HG03159 (cell line): ENCODE measurements at regions not wholly inside any gene's neighbourhood (a gene's known extent, or its start where the extent isn't known, plus 50 kb on each side); places are given as distances from the start of the nearest gene placed in this dataset.
"Not testable (repeated sequence)": the region's sequence is repeated elsewhere in the genome, so short reads cannot be mapped to it uniquely, and the experiment has no call there.

Experiments used
- ATAC-seq: cut with Tn5 transposase; IDR thresholded peaks from one replicate; pipeline ENCODE4 v1.9.1; 2021; ENCODE audit warnings: mild to moderate bottlenecking, moderate library complexity; ENCODE audit not compliant: unreplicated experiment

DNA sequence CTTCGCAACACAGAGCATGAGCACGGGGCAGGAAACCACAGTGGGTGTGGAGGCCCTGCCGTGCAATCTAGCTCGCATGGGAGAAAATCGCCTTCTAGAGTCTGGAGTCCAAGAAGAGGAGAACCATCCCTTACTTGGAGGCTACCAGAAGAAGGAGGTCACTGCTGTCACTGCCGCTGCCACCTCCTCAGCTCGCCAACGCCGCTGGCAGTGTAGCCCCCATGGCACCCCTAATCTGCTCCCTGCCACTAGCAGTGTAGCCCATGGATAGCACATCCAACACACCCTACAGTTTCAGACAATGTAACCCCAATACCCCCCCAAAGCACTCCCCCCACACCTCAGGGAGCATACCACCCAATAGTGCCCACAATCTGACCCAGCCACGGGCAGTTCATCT, 438.0 kb upstream of the ZNF337 start:
- ATAC-seq, result no peak

DNA sequence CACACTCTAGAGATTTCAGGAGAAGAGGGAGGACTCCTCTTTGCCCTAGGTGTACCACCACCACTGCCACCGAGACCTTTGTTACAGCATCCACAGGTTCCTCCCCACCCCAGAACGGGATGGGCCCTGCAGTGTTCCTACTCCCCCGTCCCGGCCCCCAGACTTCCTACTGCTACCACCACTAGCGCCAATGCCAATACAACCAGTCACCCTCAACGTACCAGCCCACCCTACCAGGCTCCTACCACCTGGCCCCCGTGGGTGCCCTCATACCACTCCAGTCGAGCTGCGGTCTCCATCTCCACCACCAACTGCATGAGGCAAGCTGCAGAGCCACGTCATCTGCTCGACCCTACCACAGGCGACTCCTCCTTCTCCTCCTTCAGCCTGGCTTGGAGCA, 437.1 kb upstream of the ZNF337 start:
- ATAC-seq, result not testable (repeated sequence)

DNA sequence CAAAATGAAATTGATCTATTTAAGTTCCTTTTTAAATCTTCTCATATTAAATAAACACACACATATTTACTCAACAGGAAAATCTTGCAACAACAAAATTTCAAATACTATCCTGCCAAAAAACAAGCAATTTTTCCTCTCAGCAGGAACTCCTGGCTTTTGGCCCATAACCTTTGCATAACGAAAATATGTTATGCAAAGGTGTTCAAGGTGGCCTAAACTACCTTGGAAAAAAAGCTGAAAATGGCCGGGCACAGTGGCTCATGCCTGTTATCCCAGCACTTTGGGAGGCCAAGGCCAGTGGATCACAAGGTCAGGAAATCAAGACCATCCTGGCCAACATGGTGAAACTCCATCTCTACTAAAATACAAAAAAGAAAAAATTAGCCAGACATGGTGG, 424.3 kb upstream of the ZNF337 start:
- not testable (repeated sequence) for ATAC-seq

DNA sequence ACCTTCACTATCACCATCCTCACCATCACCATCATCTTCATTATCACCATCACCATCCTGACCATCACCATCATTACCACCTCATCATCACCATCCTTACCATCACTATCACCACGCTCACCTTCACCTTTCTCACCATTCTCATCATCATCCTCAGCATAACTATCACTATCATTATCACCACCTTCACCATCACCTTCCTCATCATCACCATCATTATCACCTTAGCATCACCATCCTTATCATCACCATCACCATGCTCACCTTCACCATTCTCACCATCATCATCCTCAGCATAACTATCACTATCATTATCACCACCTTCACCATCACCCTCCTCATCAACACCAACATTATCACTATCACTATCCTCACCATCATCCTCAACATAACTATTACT, 397.8 kb upstream of the ZNF337 start:
- ATAC-seq, result not testable (repeated sequence)

DNA sequence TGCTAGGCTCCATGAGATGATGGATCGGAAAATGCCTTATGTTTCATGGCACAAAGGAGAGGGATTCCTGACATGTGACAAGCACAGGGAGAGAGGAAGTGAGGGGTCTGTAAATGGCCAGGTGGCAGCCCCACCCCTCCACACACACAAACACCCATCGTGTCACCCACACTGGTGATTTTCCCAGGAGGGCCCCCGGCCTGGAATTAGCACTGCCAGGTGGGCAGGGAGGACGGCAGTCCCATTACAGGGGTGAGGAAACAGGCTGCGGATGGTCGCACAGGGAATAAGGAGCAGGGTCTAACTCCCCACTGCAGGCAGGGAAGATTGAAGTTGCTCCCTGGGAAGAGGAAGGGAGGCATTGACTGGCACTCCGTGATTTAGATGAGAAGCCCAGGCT, 395.3 kb upstream of the ZNF337 start:
- ATAC-seq, result not testable (repeated sequence)

DNA sequence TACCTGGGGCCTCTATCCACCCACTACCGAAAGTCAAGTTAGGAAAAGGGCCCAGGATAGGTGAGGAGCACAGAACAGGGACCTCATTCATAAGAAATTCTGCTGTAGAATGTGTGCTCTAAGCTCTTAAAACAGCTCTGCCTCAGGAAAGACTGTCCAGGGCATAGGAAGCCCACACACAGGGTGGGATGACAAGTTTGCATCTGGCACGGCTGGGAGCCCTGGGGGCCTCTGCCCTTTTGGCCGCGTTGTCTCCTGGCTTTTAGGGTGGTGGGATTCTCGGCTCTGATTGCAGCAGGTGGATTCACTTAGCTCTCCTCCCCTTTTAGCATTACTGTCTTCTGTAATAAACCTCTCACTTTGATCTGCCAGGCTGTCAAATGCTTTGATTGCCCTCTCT, 389.5 kb upstream of the ZNF337 start:
- ATAC-seq, result not testable (repeated sequence)

DNA sequence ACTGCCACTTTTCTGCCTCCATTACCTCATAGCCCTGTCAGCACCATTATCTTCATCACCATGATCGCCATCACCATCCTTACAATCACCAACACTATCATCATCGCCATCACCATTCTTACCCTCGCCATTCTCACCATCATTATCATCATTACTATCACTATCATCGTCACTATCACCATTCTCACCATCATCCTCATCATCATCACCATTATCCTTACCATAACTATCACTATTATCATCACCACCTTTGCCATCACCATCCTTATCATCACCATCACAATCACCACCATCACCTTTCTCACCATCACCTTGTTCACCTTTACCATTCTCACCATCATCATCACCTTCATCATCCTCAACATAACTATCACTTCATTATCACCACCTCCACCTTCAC, 377.3 kb upstream of the ZNF337 start:
- ATAC-seq, result not testable (repeated sequence)

DNA sequence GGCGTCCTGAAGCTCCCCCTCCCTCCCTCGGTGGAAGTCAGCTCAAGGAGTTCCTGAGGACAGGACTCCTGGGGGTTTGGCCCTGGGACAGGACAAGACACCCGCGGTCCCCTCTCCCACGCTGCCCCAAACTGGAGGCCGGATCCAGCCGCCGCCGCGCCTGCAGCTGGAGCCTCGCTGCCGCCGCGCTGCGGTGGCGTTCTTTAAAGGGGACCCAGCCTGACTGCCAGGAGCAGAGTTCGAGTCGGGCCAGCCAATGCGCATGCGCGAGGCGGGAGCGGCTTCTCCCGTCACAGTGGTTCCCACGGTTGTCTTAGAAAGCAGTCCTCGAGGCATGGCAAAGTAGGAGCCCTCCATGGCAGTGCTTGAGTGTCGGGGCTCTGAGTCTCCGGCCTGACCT, 362.7 kb upstream of the ZNF337 start:
- ATAC-seq, result not testable (repeated sequence)

DNA sequence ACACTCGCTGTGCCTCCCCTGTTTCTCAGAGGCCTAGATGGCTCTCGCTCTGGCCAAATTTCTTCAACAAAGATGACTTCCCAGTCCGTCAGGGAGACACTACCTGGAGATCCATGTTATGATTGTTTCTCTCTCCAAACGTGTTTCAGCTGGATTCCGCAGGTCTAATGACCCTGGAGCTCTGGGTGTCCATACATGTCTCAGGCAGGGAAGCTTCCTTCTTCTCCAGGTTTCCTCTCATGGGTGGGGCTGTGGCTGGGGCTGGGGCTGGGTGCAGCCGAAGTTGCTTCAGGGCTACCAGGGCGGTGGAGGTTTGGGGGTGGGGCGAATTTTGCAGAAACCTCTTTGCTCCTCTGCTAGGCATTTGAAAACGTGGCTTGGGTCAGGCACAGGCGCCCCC, 361.8 kb upstream of the ZNF337 start:
- ATAC-seq, result not testable (repeated sequence)

DNA sequence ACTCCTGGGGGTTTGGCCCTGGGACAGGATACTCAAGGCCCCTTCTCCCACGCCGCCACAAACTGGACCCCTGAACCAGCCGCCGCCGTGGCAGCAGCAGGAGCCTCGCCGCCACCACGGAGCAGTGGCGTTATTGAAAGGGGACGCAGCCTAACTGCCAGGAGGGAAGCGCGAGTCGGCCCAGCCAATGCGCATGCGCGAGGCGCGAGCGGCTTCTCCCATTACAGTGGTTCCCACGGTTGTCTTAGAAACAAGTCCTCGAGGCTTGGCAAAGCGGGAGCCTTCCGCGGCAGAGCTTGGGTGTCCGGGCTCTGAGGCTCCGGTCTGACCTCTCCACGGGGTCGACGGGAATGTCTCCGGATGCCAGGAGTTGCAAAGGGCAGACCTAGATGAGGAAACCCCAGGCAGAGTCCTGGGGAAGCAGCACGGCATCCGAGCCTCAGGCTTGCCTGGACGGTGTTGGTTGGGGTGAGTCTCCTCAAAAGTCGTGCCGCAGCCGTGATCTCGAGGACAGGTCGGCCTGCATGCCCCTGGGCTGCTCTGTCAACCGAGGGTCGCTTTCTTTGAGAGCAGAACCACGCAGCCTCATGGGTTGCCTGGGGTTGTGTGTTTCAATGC, 360.6 kb upstream of the ZNF337 start:
- not testable (repeated sequence) for ATAC-seq

DNA sequence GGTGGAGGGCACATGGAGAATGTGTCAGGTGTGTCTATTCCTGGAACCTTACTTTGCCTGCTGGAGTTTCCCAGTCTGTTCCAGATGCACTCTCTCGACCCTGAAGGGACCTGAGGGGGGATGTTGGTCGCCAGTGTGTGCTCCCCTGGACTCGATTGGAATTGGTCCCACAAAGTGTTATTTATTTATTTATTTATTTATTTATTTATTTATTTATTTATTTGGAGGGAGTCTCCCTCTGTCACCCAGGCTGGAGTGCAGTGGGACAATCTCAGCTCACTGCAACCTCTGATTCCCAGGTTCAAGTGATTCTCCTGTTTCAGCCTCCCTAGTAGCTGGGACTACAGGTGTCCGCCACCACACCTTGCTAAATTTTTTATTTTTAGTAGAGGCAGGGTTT, 329.1 kb upstream of the ZNF337 start:
- ATAC-seq, result not testable (repeated sequence)

DNA sequence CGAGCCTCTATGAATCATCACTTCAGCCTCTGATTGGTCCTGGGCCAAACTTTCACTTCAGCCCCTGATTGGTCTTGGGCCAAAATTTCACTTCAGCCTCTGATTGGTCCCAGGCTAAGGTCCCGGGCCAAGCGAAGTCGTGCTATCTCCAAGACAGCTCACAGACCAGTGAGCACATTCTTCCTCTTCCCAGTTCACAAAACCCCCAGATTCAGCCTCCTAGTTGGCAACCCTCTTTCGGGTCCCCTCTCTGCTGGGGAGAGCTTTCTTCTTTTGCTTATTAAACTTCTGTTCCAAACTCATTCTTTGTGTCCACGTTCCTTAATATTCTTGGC, 314.3 kb upstream of the ZNF337 start:
- not testable (repeated sequence) for ATAC-seq

DNA sequence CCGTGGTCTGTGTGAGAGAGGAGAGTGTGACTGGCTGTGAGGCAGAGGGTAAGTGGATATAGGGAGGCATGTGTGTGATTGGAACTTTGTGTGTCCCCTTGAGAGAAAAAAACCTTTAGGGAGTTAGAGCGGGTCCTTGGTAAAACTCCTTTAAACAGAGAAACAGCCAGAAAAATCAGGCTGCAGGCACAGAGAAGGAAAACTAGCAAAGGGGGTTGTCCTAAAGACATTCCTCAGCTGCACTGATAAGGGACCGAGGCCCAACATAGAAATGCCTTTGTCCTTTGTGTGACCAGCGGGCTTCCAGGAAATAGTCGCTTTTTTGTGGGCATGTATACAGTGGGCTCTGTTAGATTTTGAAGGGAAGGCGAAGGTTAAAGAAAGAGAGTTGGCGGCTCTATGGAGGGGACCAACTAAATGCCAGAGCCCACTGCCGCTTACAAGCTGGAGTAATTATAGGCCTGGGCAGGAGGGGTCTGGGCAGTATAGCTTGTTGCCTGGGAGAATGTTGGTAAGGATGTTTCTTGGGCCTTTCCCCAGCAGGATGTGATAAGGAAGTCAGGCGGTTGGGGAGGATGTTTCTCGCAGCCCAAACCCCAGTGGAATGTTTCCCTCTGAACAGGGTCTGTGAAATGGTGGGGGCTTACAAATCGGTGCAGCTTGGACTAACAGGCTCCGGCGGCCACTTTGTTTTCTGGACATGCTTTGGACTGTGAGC, 313.7 kb upstream of the ZNF337 start:
- not testable (repeated sequence) for ATAC-seq

DNA sequence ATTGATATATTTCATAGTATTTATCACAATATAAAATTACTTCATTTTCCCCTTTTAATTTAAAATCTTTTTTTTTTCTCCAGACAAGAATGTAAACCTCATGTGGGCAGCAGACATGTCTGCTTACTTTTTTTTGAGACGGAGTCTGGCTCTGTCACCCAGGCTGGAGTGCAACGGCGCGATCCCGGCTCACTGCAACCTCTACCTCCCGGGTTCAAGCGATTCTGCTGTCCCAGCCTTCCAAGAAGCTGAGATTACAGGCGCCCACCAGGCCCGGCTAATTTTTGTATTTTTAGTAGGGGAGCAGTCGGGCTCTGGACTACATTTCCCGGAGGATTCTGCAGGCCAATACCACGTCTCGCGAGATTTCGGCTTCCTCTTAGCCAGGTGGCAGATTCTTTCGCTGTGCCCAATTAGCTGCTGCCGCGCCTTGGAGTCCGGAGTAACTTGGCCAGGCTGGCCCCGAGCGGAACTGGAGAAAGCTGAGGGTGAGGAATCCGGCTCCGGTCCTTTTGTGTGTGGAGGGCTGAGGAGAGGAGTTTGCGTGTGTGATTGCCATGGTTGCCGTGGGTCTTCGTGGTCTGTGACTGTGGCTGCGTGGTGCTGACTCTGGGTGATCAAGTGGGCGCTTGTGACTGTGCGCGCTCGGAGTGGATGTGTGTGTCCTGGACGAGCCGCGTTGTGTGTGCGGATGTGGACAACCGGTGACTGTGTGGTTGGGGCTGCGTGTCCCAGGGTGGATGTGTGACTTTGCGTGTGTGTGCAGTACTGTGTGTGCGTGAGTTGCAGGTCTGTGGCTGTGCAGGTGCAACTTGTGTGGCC, 313.0 kb upstream of the ZNF337 start:
- ATAC-seq, result not testable (repeated sequence)

DNA sequence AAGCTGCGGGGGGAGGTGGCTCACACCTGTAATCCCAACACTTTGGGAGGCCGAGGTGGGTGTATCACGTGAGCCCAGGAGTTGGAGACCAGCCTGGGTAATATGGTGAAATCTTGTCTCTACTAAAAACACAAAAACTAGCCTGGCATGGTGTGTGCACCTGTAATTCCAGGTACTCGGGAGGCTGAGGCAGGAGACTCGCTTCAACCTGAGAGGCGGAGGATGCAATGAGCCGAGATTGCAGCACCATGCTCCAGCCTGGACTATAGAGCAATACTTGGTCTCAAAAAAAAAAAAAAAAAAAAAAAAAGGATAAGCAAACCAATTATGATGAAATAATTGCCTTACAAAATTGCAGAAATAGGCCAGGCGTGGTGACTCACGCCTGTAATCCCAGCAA, 311.4 kb upstream of the ZNF337 start:
- not testable (repeated sequence) for ATAC-seq

DNA sequence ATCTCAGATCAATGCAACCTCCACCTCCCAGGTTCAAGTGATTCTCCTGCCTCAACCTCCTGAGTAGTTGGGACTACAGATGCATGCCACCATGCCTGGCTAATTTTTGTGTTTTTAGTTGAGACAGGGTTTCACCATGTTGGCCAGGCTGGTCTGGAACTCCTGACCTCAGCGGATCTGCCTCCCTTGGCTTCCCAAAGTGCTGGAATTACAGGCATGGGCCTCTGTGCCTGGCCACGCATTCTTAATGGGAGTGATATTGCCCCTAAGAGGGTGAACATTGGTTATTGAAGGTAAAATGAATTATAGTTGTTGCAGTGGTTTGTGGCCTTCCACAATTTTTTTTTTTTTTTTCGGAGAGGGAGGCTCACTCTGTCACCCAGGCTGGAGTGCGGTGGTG, 309.5 kb upstream of the ZNF337 start:
- ATAC-seq, result not testable (repeated sequence)

DNA sequence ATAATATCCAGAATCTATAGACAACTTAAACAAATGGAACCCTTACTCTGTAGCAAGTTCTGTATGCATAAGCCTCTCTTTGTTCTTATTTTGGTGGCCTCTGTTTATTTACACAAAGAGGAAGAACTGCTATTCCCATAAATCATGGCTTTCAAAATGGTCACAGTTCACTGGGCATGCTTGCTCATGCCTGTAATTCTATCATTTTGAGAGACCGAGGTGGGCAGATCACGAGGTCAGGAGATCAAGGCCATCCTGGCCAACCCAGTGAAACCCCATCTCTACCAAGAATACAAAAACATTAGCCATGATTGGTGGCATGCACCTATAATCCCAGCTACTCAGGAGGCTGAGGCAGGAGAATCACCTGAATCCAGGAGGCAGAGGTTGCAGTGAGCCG, 307.3 kb upstream of the ZNF337 start:
- ATAC-seq, result not testable (repeated sequence)

DNA sequence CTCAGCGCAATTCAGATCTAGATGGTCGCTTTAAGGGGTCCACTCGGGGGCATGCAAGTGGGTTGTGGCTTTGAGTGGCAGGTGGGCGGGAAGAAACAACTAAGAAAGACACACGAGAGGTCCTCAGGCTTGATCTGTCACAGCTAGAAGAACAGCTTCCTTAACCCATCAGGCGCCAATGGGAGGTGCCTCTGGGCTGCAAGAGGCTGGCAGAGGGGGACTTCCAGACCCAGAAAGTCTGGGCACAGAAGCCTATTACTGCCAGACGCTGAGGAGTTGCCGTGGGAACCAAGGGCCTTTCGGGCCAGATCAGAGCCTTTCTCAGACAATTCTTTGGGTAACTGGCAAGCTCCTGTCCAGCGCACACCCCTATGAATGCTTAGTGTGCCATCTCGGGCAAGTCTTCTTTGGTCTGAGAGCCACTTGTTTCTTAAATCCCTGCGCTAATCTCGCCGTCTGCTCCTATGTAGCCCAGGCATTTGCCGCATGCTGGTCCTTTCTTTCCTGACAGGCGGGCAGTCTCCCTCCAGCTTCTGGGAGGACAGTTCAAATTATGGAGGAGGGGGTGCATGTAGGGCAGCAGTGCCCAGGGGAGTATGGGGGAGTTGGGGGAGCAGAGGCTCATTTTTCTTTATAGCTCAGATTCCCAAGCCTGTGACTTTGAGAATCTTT, 300.9 kb upstream of the ZNF337 start:
- ATAC-seq, result not testable (repeated sequence)

DNA sequence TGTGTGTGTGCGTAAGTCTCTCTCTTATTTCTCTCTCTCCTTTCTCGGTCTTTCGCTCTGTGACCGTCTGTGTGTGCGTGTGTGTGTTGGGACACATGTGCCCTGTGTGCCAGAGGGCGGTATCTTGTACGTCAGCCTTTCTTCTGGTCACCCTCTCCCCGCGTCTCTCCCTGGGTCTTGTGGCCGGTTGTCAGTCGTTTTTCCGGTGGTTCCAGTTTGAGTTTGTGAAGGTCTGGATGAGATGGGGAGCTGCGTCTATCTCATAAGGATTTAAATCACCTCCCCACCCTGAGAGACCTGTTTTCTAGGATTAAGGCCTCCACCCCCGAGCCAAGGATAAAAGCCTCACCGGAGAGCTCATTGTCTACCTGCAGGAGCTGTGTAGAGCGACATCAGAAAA, 295.5 kb upstream of the ZNF337 start:
- ATAC-seq, result no peak

DNA sequence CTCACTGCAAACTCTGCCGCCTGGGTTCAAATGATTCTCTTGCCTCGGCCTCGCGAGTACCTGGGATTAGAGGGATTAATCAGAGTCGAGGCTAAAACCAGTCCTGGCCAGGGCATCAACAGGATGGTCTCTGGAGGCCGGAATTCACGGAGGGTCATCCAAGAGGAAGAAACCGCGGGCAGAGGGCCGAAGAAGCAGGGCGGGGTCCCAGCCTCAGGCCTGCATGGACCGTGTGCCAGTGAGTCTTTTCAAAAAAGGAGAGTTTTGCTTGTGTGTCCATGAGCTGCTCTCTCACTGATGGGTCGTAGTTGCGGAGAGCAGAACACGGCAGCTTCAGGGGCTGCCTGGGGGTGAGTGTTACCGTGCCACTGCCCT, 295.1 kb upstream of the ZNF337 start:
- no peak for ATAC-seq

DNA sequence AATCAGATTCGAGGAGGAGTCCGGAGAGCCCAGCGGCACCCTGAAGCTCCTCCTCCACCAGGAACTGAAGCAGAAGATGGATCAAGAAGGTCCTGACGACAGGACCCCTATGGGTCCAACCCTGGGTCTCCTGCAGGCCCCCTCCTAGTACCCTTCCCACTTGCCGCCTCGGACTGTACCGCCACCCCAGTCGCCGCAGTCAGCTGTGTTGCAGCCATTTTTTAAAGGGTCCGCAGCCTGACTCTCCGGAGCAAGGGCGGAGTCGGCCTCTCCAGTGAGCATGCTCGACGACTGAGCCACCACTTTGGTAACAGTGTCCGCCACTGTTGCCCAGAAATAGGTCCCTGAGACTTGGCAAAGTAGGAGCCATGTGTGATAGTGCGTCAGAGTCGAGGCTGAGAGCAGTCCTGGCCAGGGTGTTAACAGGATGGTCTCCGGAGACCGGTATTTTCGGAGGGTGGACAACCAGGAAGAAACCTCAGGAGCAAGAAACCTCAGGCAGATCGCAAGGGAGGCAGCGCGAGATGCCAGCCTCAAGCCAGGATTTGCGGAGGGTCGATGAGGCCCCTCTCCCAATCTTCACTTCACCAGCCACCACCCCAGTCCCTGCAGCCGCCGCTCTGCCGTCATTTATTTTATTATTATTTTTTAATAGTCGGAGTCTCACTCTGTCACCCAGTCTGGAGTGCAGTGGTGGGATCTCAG, 294.6 kb upstream of the ZNF337 start:
- ATAC-seq, result no peak
